Prostate gland (tissue), 2 donors: ENCODE measurements at regions not wholly inside any gene's neighbourhood (a gene's known extent, or its start where the extent isn't known, plus 50 kb on each side); places are given as distances from the start of the nearest gene placed in this dataset.

ENCODE experiments used
- CTCF ChIP-seq, 4 experiments: fragments of 200-600 bp in 2 of 4; fragments of 450-650 bp in 2 of 4; sonication (generic) in 2 of 4; IDR thresholded peaks; 1 replicate in 3 of 4; 2 replicates in 1 of 4; pipeline ENCODE4 v1.5.1; 2016 to 2019; ENCODE audit warnings: antibody characterized with exemption in 4 of 4, mild to moderate bottlenecking in 2 of 4, moderate library complexity in 2 of 4
- POLR2A ChIP-seq: fragments of 450-650 bp; IDR thresholded peaks from one replicate; pipeline ENCODE4 v1.6.1; 2016; ENCODE audit warnings: antibody characterized with exemption, mild to moderate bottlenecking
- POLR2AphosphoS5 ChIP-seq: sonication (generic); formaldehyde crosslinking; IDR thresholded peaks from one replicate; pipeline ENCODE4 v1.6.1; 2017; ENCODE audit warnings: antibody characterized with exemption

- no peak for TF ChIP-seq CTCF (IDR thresholded peaks at IDR 0.05)
- no peak for TF ChIP-seq POLR2AphosphoS5
- no peak for TF ChIP-seq POLR2A
These were observed 209.6 kb downstream of the BRD1 start for GRCh38 chr22:49617866-49618676.
